ENCODE measurements at regions not wholly inside any gene's neighbourhood (a gene's known extent, or its start where the extent isn't known, plus 50 kb on each side); places are given as distances from the start of the nearest gene placed in this dataset.

- Histone ChIP-seq H3K27me3 (no peaks in the 10 kb centered on the region), H3K36me3 (replicated peaks in 1 of 2; ENCODE audit: insufficient read depth in 1 of 2, low read depth in 2 of 2) (no peaks in the 10 kb centered on the region), H3K4me3 (no peak overlapping the region), H3K4me1 (no peaks in the 10 kb centered on the region), H3K27ac (no peak overlapping the region), H3K9me3 (no peaks in the 10 kb centered on the region)
- no peak for DNase-seq
- intact Hi-C loops (cut with DNase I) = no loop called here
- TF ChIP-seq CTCF (IDR thresholded peaks at IDR 0.05) (no peak), POLR2A (IDR thresholded peaks at IDR 0.05) (no peak)
- WGBS, 2 donors = 71 to 83% methylated on average over 3 of the region's 3 CpGs
- ATAC-seq = no peak
Measured at GRCh38 chr10:91010952-91011351, 90.1 kb upstream of the ANKRD1 start.

DNA sequence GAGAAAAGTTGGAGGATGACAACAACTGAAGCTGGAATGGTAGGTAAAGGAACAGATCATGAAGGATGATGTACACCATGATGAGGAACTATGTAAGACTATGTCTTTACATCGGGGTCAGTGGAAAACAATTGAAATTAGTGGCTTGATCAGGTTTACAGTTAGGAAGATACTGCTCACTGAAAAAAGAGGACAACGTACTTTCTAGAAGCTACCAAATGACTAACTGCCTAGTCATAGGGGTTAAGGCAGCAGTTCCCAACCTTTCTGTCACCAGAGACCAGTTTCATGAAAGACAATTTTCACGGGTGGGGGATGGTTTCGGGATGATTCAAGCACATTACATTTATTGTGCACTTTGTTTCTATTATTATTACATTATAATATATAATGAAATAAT lies 91.6 kb upstream of the ANKRD1 start:
- TF ChIP-seq CTCF (IDR thresholded peaks at IDR 0.05) (no peak), POLR2A (IDR thresholded peaks at IDR 0.05) (no peak)
- H3K4me3 ChIP-seq = no peak overlapping the region
- DNase-seq (no peak), ATAC-seq (no peak)
- 74 to 80% methylated on average over 4 of the region's 4 CpGs for WGBS, 2 donors
- H3K27ac ChIP-seq = no peak overlapping the region
- H3K27me3 ChIP-seq = no peaks in the 10 kb centered on the region
- intact Hi-C loops (cut with DNase I) = no loop called here
- no peaks in the 10 kb centered on the region for H3K36me3 ChIP-seq (replicated peaks in 1 of 2; ENCODE audit: insufficient read depth in 1 of 2, low read depth in 2 of 2)
- H3K4me1 ChIP-seq = no peaks in the 10 kb centered on the region
- H3K9me3 ChIP-seq = no peaks in the 10 kb centered on the region

GRCh38 chr10:91013985-91014384 lies 93.1 kb upstream of the ANKRD1 start:
- no peaks in the 10 kb centered on the region for H3K9me3 ChIP-seq
- H3K4me1 ChIP-seq = no peaks in the 10 kb centered on the region
- H3K4me3 ChIP-seq = no peak overlapping the region
- no peak for ATAC-seq
- no peaks in the 10 kb centered on the region for H3K27me3 ChIP-seq
- intact Hi-C loops (cut with DNase I) = no loop called here
- no peak for DNase-seq
- no peak for TF ChIP-seq POLR2A (IDR thresholded peaks at IDR 0.05)
- TF ChIP-seq CTCF (IDR thresholded peaks at IDR 0.05) = no peak
- no peaks in the 10 kb centered on the region for H3K36me3 ChIP-seq (replicated peaks in 1 of 2; ENCODE audit: insufficient read depth in 1 of 2, low read depth in 2 of 2)
- 36 to 56% methylated on average over 1 of the region's 1 CpG for WGBS, 2 donors
- H3K27ac ChIP-seq = no peak overlapping the region

DNA sequence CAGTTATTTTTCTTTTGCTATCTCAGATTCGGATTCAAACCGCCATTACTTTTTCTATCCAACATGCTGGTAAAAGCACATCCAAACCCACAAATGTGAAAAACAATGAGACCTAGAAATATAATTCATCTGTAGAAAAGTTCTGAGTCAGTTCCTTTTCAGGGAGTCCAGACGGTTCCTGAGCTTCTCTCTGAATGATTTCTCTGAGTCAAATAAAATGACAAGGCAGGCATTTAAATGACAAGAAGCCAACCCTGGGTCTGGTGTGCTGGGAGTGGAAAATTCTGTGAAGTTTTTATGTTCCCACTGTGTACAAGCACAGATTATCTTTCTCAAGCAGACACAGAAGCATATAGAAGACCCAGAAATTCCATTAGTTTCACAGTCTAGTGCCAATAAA lies 96.3 kb upstream of the ANKRD1 start:
- DNase-seq (no peak), ATAC-seq (no peak)
- no peaks in the 10 kb centered on the region for H3K36me3 ChIP-seq (replicated peaks in 1 of 2; ENCODE audit: insufficient read depth in 1 of 2, low read depth in 2 of 2)
- no peak overlapping the region for H3K4me3 ChIP-seq
- TF ChIP-seq CTCF (IDR thresholded peaks at IDR 0.05) = no peak
- no peak for TF ChIP-seq POLR2A (IDR thresholded peaks at IDR 0.05)
- intact Hi-C loops (cut with DNase I) = no loop called here
- no peaks in the 10 kb centered on the region for H3K27me3 ChIP-seq
- no peaks in the 10 kb centered on the region for H3K4me1 ChIP-seq
- H3K27ac ChIP-seq = no peak overlapping the region
- no peaks in the 10 kb centered on the region for H3K9me3 ChIP-seq
- WGBS, 2 donors = 65 to 73% methylated on average over 3 of the region's 3 CpGs

- Histone ChIP-seq H3K4me1 (no peaks in the 10 kb centered on the region), H3K4me3 (no peak overlapping the region), H3K27ac (no peak overlapping the region), H3K9me3 (no peaks in the 10 kb centered on the region), H3K36me3 (replicated peaks in 1 of 2; ENCODE audit: insufficient read depth in 1 of 2, low read depth in 2 of 2) (no peaks in the 10 kb centered on the region), H3K27me3 (no peaks in the 10 kb centered on the region)
- ATAC-seq = no peak
- DNase-seq = no peak
- WGBS, 2 donors = 75 to 76% methylated on average over 3 of the region's 3 CpGs
- intact Hi-C loops (cut with DNase I) = no loop called here
- TF ChIP-seq POLR2A (IDR thresholded peaks at IDR 0.05) (no peak), CTCF (IDR thresholded peaks at IDR 0.05) (no peak)
Measured at GRCh38 chr10:91021901-91022300, 101.0 kb upstream of the ANKRD1 start.

Data from body of pancreas (tissue), 4 donors.